T-cell (primary cell): ENCODE measurements at regions not wholly inside any gene's neighbourhood (a gene's known extent, or its start where the extent isn't known, plus 50 kb on each side); places are given as distances from the start of the nearest gene placed in this dataset.

ENCODE experiments used
- ATAC-seq, 4 experiments: fragments of 200-7000 bp in 3 of 4; fragments of 150-1000 bp in 1 of 4; cut with Tn5 transposase; replicated peaks in 1 of 4; 1 replicate in 3 of 4; 2 replicates in 1 of 4; pipeline ENCODE4 v1.10.0; 2021; ENCODE audit warnings: moderate library complexity in 3 of 4, mild to moderate bottlenecking in 2 of 4, moderate number of reproducible peaks in 1 of 4
- CTCF ChIA-PET, 2 donors: fragments of 300-600 bp; sonication (Branson Sonifier 250); formaldehyde crosslinking; loops; one replicate each; lab custom pipeline; 2022; ENCODE audit warnings: antibody characterized with exemption in 2 of 2; lab: Charles Lee
- POLR2A ChIA-PET, 2 donors: fragments of 300-600 bp; sonication (Branson Sonifier 250); formaldehyde crosslinking; loops; one replicate each; lab custom pipeline; 2022; ENCODE audit warnings: antibody characterized with exemption in 2 of 2; lab: Charles Lee
- DNase-seq, 35 experiments: peaks; one replicate each; pipeline versions ENCODE4 v3.0.0 to v3.0.0-alpha.2; 2013 to 2023
- H3K27ac ChIP-seq: one replicate; pipeline ENCODE4 v1.5.1; 2013; ENCODE audit warnings: low read length
- H3K27me3 ChIP-seq, 2 experiments: replicated peaks in 1 of 2; 1 replicate in 1 of 2; 2 replicates in 1 of 2; pipeline versions ENCODE4 v1.6.1 to v1.7.0; 2013; ENCODE audit warnings: low read length in 1 of 2, mixed read lengths in 1 of 2; ENCODE audit not compliant: control insufficient read depth in 2 of 2, insufficient read depth in 2 of 2; ENCODE audit errors: extremely low read depth in 1 of 2
- H3K36me3 ChIP-seq, 2 donors: 1 replicate in 1 of 2; 2 replicates in 1 of 2; pipeline versions ENCODE4 v1.6.1 to v1.7.0; 2013; ENCODE audit warnings: low read length in 1 of 2; ENCODE audit not compliant: control insufficient read depth in 2 of 2, insufficient read depth in 1 of 2; ENCODE audit errors: extremely low read depth in 1 of 2
- H3K4me1 ChIP-seq, 2 experiments: 1 replicate in 1 of 2; 2 replicates in 1 of 2; pipeline versions ENCODE4 v1.6.1 to v1.7.0; 2013; ENCODE audit warnings: low read length in 2 of 2, mixed read lengths in 1 of 2; ENCODE audit not compliant: insufficient read depth in 2 of 2, control insufficient read depth in 1 of 2; ENCODE audit errors: extremely low read depth in 1 of 2
- H3K4me3 ChIP-seq, 2 donors: 1 replicate in 1 of 2; 2 replicates in 1 of 2; pipeline versions ENCODE4 v1.5.1 to v1.7.0; 2013; ENCODE audit warnings: mild to moderate bottlenecking in 2 of 2, low read length in 1 of 2, moderate library complexity in 1 of 2; ENCODE audit not compliant: control insufficient read depth in 1 of 2; ENCODE audit errors: extremely low read depth in 1 of 2
- H3K9me3 ChIP-seq: 2 replicates; pipeline ENCODE4 v1.7.0; 2013
- H3K27ac Mint-ChIP-seq, 2 donors: one replicate each; pipeline ENCODE4 v1.8.0; 2020 to 2021; ENCODE audit warnings: mild to moderate bottlenecking in 2 of 2, mixed read lengths in 2 of 2
- H3K27me3 Mint-ChIP-seq, 2 donors: one replicate each; pipeline ENCODE4 v1.8.0; 2021 to 2022; ENCODE audit warnings: mixed read lengths in 2 of 2
- H3K36me3 Mint-ChIP-seq: one replicate; pipeline ENCODE4 v1.8.0; 2021; ENCODE audit warnings: mixed read lengths
- H3K4me1 Mint-ChIP-seq, 3 donors: one replicate each; pipeline ENCODE4 v1.8.0; 2020 to 2022; ENCODE audit warnings: mixed read lengths in 3 of 3, mild to moderate bottlenecking in 1 of 3
- H3K4me3 Mint-ChIP-seq, 3 donors: one replicate each; pipeline ENCODE4 v1.8.0; 2020 to 2022; ENCODE audit warnings: mild to moderate bottlenecking in 3 of 3, mixed read lengths in 3 of 3, moderate library complexity in 3 of 3
- H3K9me3 Mint-ChIP-seq, 3 donors: one replicate each; pipeline ENCODE4 v1.8.0; 2020 to 2022; ENCODE audit warnings: mixed read lengths in 3 of 3
- WGBS: methylation state at CpG from one replicate; pipeline ENCODE4 v1.1.5; 2013; ENCODE audit warnings: missing lambda C conversion rate; ENCODE audit not compliant: insufficient coverage; 5-methylcytosine and 5-hydroxymethylcytosine counted together

DNA sequence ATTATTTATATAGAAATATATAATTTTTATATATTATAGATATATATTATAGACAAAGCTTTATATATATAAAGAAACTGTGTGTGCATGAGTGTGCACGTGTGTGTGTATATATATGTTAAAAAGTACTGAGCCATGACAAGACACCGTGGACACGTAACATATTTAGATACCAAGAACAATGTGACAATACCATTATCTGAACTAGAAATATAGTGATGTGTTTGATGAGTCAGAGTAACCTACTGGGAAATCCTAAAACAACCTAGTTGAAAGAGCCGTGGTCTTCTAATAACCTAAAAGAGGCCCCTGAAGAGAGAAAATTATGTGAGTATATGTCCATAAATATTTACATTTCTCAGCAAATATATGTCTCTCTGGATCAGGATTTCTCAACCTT, 50.7 kb upstream of the ITGB8 start:
- Histone ChIP-seq H3K4me3 (no peak overlapping the region), H3K4me1 (no peaks in the 10 kb centered on the region), H3K27me3 (no peaks in the 10 kb centered on the region), H3K27ac (no peak overlapping the region), H3K9me3 (no peaks in the 10 kb centered on the region), H3K36me3 (no peaks in the 10 kb centered on the region)
- no peaks in the 10 kb centered on the region for H3K9me3 Mint-ChIP-seq
- POLR2A ChIA-PET, result no interaction called here
- DNase-seq, result no peak
- H3K4me3 Mint-ChIP-seq, result no peak overlapping the region
- H3K27ac Mint-ChIP-seq, result no peak overlapping the region
- H3K36me3 Mint-ChIP-seq, result no peaks in the 10 kb centered on the region
- no peak for ATAC-seq
- no peaks in the 10 kb centered on the region for H3K4me1 Mint-ChIP-seq
- no peaks in the 10 kb centered on the region for H3K27me3 Mint-ChIP-seq
- WGBS, result no CpG with 5 or more reads among the region's 4 CpGs
- CTCF ChIA-PET, result no interaction called here

DNA sequence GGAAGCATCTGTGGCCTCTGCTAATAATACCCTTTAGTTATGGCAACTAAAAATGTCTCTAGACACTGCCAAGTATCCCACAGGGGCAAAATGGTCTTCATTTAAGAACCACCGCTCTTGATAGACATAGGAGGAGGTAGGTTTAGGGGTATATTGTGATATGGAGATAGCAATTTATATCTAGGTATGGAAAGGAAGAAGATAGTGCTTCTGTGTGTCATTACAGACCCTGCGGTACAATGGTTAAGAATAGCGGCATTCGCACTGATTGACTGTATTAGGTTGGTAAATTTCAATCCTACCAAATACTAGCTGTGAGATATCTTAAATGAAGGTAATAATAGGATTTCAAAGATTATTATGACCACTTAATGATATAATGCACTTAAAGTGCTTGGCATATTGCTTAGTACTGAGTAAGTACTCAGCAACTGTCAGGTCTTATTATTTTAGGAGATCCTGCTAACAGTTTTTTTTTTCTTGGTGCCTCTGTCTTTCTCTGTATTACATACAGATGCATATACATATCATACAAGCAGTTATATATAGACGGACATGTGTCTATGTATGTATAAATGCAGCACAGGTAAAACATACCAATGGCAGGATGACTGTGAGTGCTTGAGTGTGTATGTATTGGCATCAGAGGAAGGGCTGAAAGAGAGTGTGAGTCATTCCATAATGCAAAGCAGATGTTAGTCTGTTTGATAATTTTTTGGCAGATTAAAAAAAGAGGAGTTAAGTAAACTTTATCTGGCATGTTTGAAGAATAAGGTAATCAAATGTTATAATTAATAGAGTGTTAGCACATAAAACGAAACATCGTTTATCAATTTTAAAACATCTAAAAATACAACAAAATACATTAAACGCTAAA, 50.0 kb upstream of the ITGB8 start:
- Mint-ChIP-seq H3K4me3 (no peak overlapping the region), H3K27me3 (no peaks in the 10 kb centered on the region), H3K9me3 (no peaks in the 10 kb centered on the region), H3K27ac (no peak overlapping the region), H3K4me1 (no peaks in the 10 kb centered on the region), H3K36me3 (no peaks in the 10 kb centered on the region)
- ChIA-PET POLR2A (no interaction called here), CTCF (no interaction called here)
- ATAC-seq (no peak), DNase-seq (no peak)
- WGBS, result 100% methylated on average over 1 of the region's 8 CpGs
- no peak overlapping the region for H3K27ac ChIP-seq
- no peaks in the 10 kb centered on the region for H3K9me3 ChIP-seq
- H3K27me3 ChIP-seq, result no peaks in the 10 kb centered on the region
- H3K4me1 ChIP-seq, result no peaks in the 10 kb centered on the region
- H3K36me3 ChIP-seq, result no peaks in the 10 kb centered on the region
- no peak overlapping the region for H3K4me3 ChIP-seq
